IPS DF 4.7 (cell line): ENCODE measurements at regions not wholly inside any gene's neighbourhood (a gene's known extent, or its start where the extent isn't known, plus 50 kb on each side); places are given as distances from the start of the nearest gene placed in this dataset.

Experiments used
- DNase-seq: peaks from one replicate; pipeline ENCODE4 v3.0.0-alpha.2; 2013; ENCODE audit warnings: low spot score; ENCODE audit errors: extremely low read depth

DNA sequence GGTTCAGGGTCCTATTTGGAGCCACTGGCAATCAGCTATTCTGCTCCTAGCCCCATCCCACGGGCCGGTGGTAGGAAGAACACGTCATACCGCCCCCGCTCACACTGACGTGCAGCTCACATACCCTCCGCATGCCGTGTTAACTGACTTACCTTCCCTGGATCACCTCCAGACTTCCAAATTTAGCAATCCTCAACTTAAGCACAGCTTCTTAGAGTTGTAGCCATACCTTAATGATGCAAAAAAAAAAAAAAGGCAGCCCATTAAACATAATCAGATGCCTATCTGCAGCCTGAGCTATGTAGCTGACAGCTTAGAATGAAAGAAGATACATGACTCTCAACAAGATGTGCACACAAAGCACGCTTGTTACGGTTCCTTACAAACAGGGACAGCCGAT, 93.0 kb downstream of the IRX2 start:
- no peak for DNase-seq

GRCh38 chr5:2657151-2657550, 94.3 kb downstream of the IRX2 start:
- DNase-seq, result no peak

DNA sequence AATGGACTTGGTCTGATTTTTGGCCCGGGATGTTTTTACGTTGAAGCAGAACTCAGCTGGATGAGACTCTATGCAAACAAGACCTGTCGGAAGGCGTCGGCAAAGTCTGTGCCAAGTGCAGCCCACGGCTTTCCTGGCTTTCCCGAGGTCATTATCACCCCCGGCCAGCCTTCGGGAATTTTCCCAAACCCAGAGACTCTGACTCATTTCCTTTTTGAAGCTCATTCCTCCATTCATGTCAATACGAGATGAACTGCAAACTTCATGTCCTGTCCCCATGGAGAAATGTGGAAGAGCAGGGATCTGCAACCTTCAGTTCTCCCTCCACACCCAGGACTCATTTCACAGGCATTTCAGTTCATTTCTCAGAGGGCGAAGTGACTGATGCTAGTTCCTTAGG, 95.3 kb downstream of the IRX2 start:
- DNase-seq, result no peak

- no peak for DNase-seq
Measured at GRCh38 chr5:2653991-2654390, 97.5 kb downstream of the IRX2 start.

DNA sequence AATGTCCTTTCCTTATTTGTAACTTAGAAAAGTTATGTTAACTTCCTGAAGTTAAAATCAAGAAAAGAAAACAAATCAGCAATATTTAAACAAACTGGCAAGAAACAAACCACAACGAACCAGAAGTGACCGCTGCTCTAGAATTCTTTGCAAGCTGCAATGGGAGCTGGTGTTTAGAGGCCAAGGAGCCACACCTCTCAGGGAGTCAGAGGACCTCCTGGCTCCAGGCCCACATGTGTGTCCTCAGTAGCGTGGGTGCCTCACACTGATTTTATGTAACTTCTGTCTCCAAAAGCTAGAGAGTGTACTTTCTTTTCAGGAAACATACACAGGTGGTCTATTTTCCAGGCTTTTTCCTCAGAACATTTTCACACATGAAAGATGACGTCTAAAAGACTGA, 100.4 kb downstream of the IRX2 start:
- no peak for DNase-seq

GRCh38 chr5:2642684-2643345, 108.7 kb downstream of the IRX2 start:
- DNase-seq, result no peak

DNA sequence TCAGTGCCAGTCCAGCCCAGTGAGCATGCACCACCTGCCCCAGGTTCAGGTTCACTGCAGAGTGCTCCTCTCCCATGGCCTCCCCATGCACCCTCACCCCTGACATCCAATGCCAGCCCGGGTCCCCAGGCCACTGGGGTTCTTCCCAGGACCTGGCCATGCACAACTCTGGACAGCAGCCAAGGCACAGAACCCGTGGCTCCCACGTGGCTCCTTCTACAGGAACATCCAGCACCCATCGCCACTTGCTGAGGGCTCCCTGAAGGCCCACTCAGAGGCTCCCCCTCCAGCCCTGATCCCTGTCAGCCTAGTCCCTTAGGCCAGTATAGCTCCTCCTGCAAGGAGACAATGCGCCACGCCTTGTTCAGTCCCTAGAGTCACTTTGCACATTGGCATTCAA, 110.8 kb downstream of the IRX2 start:
- no peak for DNase-seq

GRCh38 chr5:2639425-2639824, 112.1 kb downstream of the IRX2 start:
- no peak for DNase-seq

DNA sequence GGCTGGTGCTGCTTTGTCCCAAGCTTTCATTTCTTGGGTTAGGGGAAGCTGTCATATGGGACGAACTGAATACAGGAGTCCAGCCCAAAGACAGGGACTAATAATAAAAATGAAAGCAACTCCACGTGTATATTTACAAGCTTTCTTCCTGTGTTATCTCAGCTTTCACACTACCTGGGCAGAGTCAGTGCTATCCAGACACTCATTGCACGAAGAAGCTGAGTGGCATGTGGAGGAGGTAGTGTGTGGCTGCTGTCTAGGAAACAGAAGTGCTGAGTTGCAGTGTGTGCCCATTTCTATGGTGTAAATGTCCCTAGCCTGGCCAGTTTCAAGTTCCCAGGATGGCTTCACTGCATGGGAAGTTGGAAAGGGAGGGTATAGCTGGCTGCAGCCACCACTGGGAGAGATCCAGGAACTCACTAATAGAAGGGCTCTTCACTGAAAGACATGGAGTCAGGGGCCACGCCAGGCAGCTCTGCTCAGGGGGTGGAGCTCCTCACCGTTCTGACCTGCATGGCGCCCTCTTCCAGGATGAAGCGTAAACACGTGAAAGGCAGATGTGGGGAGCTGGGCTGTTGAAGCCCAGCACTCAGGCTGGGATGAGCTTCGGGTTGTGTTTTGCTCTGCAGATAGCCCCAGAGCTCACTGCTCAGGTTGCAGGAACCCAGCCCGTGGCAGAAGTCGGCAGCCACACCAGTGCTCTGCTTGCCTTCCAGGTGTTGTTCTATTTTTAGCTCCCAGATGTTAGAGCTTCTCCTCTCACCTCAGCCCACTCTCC, 116.9 kb downstream of the IRX2 start:
- DNase-seq, result no peak

- DNase-seq, result no peak
Measured at GRCh38 chr5:2633992-2634391, 117.5 kb downstream of the IRX2 start.

DNA sequence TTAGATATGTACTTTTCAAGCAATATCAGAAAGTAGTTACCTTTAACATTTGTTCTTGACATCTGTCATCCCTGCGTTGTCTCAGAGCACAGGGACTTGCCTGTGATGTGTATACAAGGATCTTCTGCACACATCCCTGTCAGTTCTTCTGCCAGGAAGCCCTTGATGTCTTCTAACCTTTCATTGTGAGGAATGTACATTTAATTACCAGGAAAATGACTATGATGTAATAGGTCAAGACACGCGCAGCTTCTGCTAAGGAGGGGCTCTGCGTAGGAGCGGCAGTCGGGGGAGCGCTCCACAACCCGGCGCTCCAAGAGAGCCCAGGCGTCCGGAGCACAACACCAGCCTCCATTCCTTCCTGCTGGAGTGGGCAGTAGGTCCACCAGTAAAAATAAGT, 119.7 kb downstream of the IRX2 start:
- no peak for DNase-seq

DNA sequence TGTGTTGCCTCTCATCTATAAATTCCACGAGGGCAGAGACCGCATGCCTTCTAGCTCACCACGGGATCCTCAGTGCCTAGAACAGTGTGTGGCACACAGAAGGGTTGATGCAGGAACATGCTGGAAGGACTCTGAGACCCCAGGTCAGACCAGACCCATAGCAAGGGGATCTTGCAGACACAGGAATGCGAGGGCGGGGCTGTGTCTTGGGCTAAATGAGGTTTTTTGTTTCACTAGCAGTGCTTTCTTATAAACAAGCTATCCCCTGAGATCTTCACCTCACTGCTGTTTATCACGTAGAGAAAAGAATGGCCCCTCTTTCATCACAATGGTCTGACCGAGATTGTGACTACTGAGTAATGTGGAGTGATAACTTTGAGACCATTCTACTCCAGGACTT, 122.4 kb downstream of the IRX2 start:
- DNase-seq, result no peak

DNA sequence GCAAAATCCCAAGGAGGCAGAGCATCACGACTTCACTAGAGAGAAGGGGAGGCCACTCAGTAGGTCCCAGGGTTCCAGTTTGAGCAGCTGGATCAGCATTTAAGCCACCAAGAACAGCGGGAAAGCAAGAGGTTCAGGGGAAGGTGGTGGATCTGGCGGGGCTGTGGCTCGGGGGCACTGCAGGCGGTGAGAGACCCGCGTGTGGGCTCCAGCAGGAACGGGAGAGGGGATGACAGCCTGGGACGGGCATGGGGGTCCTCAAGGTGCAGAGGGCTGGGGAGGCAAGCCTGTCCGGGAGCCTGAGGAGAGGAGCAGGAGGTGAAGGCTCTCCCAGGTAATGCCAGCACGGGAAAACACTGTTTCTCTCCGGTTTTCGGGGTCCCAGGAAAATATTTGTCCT, 123.6 kb downstream of the IRX2 start:
- DNase-seq, result no peak

DNA sequence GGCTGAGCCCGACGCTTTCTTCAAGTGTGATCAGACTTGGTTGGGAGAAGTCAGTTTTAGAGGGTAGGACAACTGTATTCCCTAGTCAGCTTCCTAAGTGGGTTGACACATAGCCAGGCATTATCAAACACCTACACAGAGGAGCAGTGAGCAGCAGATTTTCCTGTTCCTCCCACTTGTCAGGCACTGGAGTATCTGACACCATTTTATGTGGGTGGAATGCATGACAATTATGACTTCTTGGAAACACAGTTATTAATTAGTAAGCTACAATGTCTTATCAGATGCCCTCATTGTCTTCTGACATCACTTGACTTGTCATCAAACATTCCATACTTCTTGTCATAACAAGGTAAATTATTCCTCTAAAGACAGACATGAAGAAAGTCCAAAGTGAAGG, 124.9 kb downstream of the IRX2 start:
- DNase-seq, result no peak

DNA sequence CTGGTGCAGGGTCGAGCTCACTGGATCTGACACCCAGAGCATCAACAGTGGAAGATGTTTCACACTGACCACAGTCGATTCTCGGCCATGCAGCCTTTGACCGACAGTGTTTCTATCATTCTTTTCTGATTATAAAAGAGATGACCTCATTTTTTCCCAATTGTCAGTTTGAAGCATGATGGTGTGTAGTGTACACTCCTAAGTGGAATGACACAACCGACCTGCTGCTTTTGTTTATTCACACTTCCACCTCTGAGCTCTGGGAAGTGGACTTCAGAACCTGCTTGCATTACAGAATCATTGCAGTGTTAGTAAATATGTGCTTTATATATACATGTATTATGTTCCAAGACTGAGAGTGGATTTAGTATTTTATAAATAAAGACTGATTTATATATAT, 128.6 kb downstream of the IRX2 start:
- DNase-seq, result no peak

- no peak for DNase-seq
Measured at GRCh38 chr5:2621631-2622030, 129.8 kb downstream of the IRX2 start.

GRCh38 chr5:2619216-2619615, 132.3 kb downstream of the IRX2 start:
- no peak for DNase-seq

DNA sequence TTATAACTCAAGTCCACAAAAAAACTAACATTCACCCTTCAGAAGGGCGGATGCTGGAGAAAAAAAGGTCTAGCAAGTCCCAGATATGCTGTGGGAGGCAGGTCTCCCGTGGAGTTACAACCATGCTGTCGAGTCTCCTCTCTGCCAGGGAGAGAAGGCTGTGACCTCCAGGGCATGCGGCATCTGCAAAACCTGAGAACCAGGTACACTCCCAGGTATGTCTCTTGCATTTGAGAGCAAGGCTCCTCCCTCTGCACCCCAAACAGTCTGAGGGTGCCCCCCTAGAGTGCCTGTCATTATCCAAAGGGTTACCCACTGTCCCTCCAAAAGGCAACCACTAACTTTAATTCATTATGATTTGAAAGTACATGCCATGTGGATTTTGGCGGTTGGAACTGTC, 134.0 kb downstream of the IRX2 start:
- no peak for DNase-seq

GRCh38 chr5:2615917-2616316, 135.6 kb downstream of the IRX2 start:
- no peak for DNase-seq

- no peak for DNase-seq
Measured at GRCh38 chr5:2614571-2614970, 136.9 kb downstream of the IRX2 start.

DNA sequence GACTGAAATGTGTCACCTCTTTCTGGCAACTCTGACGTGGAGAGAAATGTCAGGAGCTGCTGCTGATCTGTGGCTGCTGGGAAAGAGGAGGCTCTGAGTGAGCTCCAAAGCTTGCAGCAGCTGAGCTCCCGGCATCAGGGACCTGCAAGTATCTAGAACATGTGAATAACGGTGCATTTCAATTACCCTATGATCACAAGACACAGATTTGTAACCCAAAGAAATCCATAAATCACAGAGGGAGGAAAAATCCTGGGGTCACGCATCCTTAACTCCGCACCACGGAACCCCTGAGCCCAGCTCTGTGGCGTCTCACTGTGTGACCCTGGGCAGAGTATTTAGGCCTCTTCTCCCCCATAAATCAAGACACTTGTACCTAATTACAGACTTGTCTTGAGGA, 139.8 kb downstream of the IRX2 start:
- no peak for DNase-seq

GRCh38 chr5:2610986-2611385, 140.5 kb downstream of the IRX2 start:
- no peak for DNase-seq

- DNase-seq, result no peak
Measured at GRCh38 chr5:2608391-2608790, 143.1 kb downstream of the IRX2 start.
